Liver (tissue), 8 donors: ENCODE measurements at regions not wholly inside any gene's neighbourhood (a gene's known extent, or its start where the extent isn't known, plus 50 kb on each side); places are given as distances from the start of the nearest gene placed in this dataset.

Experiments used
- DNase-seq: peaks from one replicate; pipeline ENCODE4 v3.0.0-alpha.2; 2017; ENCODE audit warnings: low spot score
- H3K27ac ChIP-seq, 2 donors: one replicate each; pipeline ENCODE4 v1.7.0; 2013; ENCODE audit warnings: inconsistent platforms in 2 of 2, low read length in 2 of 2, control low read depth in 1 of 2, low read depth in 1 of 2, mild to moderate bottlenecking in 1 of 2
- H3K27me3 ChIP-seq, 4 donors: one replicate each; pipeline versions ENCODE4 v1.6.1 to v1.7.0; 2013; ENCODE audit warnings: low read length in 3 of 4, inconsistent platforms in 1 of 4, mild to moderate bottlenecking in 1 of 4, moderate library complexity in 1 of 4; ENCODE audit not compliant: control insufficient read depth in 4 of 4, insufficient read depth in 4 of 4
- H3K36me3 ChIP-seq, 4 donors: one replicate each; pipeline versions ENCODE4 v1.6.1 to v1.7.0; 2013; ENCODE audit warnings: low read length in 3 of 4, mild to moderate bottlenecking in 3 of 4, low read depth in 1 of 4, moderate library complexity in 1 of 4; ENCODE audit not compliant: control insufficient read depth in 4 of 4, insufficient read depth in 3 of 4
- H3K4me1 ChIP-seq, 4 donors: one replicate each; pipeline versions ENCODE4 v1.6.1 to v1.7.0; 2013; ENCODE audit warnings: low read length in 3 of 4, mild to moderate bottlenecking in 3 of 4, moderate library complexity in 1 of 4; ENCODE audit not compliant: control insufficient read depth in 4 of 4, insufficient read depth in 4 of 4
- H3K4me3 ChIP-seq, 3 donors: one replicate each; pipeline versions ENCODE4 v1.6.1 to v1.7.0; 2013; ENCODE audit warnings: low read length in 3 of 3, control low read depth in 1 of 3, low read depth in 1 of 3, mild to moderate bottlenecking in 1 of 3
- H3K9ac ChIP-seq, 2 donors: one replicate each; pipeline ENCODE4 v1.7.0; 2013; ENCODE audit warnings: low read length in 2 of 2, mild to moderate bottlenecking in 2 of 2, moderate library complexity in 2 of 2, control low read depth in 1 of 2, low read depth in 1 of 2
- H3K9me3 ChIP-seq, 4 donors: one replicate each; pipeline versions ENCODE4 v1.6.1 to v1.7.0; 2013; ENCODE audit warnings: low read length in 3 of 4; ENCODE audit not compliant: control insufficient read depth in 4 of 4
- FOXA1 ChIP-seq: IDR thresholded peaks from 2 replicates; pipeline ENCODE4 v1.6.1; 2016; ENCODE audit warnings: antibody characterized with exemption
- GABPA ChIP-seq, 2 donors: IDR thresholded peaks in 1 of 2; conservative IDR thresholded peaks in 1 of 2; 2 replicates each; pipeline ENCODE4 v1.6.1; 2016; ENCODE audit warnings: antibody characterized with exemption in 2 of 2, mild to moderate bottlenecking in 1 of 2, moderate library complexity in 1 of 2
- HNF4A ChIP-seq, 2 donors: conservative IDR thresholded peaks; 2 replicates each; pipeline ENCODE4 v1.6.1; 2016; ENCODE audit warnings: antibody characterized with exemption in 2 of 2, mild to moderate bottlenecking in 2 of 2
- HNF4G ChIP-seq: IDR thresholded peaks from 2 replicates; pipeline ENCODE4 v1.6.1; 2016; ENCODE audit warnings: antibody characterized with exemption
- JUND ChIP-seq, 2 donors: IDR thresholded peaks; 2 replicates each; pipeline ENCODE4 v1.6.1; 2016; ENCODE audit warnings: antibody characterized with exemption in 2 of 2
- RXRA ChIP-seq, 2 donors: IDR thresholded peaks; 2 replicates each; pipeline ENCODE4 v1.6.1; 2017 to 2018; ENCODE audit warnings: antibody characterized with exemption in 2 of 2, mild to moderate bottlenecking in 1 of 2
- TAF1 ChIP-seq: conservative IDR thresholded peaks from 2 replicates; pipeline ENCODE4 v1.6.1; 2016; ENCODE audit warnings: antibody characterized with exemption, mild to moderate bottlenecking
- WGBS: extraction: QIAGEN DNeasy Blood & Tissue Kit; methylation state at CpG from one replicate; pipeline ENCODE4 v1.1.7; 2013; 5-methylcytosine and 5-hydroxymethylcytosine counted together
- TF ChIP-seq, protein P1 (sequence below): IDR thresholded peaks from 2 replicates; pipeline ENCODE4 v1.6.1; 2016; ENCODE audit warnings: antibody characterized with exemption
- TF ChIP-seq, protein P2 (sequence below): IDR thresholded peaks from 2 replicates; pipeline ENCODE4 v1.6.1; 2016; ENCODE audit warnings: antibody characterized with exemption, mild to moderate bottlenecking
- TF ChIP-seq, protein P3 (sequence below): fragments of 150-350 bp; IDR thresholded peaks from 2 replicates; pipeline ENCODE4 v1.5.1; 2017; ENCODE audit warnings: improper control_type of control experiment, low read depth, low read length; ENCODE audit not compliant: missing input control
- TF ChIP-seq, protein P4 (sequence below): IDR thresholded peaks from 2 replicates; pipeline ENCODE4 v1.6.1; 2016; ENCODE audit warnings: antibody characterized with exemption
- donor health status: healthy.
- donor health status: healthy.
- donor health status: healthy.
- donor health status: healthy.
- donor health status: healthy.

DNA sequence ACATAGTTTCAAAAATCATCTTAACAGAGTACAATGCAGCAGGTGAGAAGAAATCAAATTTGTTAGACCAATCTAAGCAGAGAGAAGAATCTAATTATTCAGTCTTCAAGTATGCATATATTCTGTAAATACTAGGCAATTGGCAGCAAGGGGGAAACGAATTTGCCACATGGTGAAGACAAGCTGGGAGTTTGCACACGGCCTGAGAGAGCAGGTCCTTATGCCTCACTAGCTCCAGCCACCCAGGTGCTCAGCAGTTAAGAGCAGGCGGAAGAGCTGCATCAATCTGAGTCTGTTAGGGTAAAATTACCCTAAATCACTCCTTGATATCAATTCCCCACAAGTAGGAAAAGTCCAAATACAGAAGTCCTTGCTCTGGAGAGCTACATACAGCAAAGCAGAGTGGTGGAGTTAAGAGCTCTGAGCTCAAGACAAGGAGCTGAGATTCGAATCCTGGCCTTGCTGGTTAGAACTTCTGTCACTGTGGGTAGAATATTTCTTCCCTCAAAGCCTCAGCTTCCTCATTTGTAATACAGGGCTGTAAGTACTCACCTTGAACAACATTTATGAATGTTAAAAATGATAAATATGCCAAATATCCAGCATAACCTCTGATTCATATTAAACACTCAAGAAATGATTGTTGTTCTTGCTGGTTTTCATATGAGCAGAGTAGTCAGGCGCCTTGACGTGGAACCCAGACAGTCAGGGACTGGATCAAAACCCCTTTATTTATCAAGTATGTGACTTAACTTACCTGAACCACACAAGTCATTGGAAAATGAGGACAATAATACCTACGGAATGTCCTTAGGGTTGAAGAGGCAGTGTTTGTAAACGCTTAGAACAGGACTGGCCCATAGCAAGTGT lies 444.2 kb downstream of the CDH26 start:
- TF ChIP-seq, protein P1, sequence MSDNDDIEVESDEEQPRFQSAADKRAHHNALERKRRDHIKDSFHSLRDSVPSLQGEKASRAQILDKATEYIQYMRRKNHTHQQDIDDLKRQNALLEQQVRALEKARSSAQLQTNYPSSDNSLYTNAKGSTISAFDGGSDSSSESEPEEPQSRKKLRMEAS = no peak
- TF ChIP-seq HNF4A (conservative IDR thresholded peaks at IDR 0.05) (no peak), TAF1 (no peak), HNF4G (no peak), JUND (IDR thresholded peaks at IDR 0.05) (no peak), RXRA (IDR thresholded peaks at IDR 0.05) (no peak), FOXA1 (no peak), GABPA (IDR thresholded peaks at IDR 0.05 in 1 of 2, conservative IDR thresholded peaks at IDR 0.05 in 1 of 2) (no peak)
- TF ChIP-seq, protein P2, sequence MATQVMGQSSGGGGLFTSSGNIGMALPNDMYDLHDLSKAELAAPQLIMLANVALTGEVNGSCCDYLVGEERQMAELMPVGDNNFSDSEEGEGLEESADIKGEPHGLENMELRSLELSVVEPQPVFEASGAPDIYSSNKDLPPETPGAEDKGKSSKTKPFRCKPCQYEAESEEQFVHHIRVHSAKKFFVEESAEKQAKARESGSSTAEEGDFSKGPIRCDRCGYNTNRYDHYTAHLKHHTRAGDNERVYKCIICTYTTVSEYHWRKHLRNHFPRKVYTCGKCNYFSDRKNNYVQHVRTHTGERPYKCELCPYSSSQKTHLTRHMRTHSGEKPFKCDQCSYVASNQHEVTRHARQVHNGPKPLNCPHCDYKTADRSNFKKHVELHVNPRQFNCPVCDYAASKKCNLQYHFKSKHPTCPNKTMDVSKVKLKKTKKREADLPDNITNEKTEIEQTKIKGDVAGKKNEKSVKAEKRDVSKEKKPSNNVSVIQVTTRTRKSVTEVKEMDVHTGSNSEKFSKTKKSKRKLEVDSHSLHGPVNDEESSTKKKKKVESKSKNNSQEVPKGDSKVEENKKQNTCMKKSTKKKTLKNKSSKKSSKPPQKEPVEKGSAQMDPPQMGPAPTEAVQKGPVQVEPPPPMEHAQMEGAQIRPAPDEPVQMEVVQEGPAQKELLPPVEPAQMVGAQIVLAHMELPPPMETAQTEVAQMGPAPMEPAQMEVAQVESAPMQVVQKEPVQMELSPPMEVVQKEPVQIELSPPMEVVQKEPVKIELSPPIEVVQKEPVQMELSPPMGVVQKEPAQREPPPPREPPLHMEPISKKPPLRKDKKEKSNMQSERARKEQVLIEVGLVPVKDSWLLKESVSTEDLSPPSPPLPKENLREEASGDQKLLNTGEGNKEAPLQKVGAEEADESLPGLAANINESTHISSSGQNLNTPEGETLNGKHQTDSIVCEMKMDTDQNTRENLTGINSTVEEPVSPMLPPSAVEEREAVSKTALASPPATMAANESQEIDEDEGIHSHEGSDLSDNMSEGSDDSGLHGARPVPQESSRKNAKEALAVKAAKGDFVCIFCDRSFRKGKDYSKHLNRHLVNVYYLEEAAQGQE = no peak
- TF ChIP-seq, protein P3, sequence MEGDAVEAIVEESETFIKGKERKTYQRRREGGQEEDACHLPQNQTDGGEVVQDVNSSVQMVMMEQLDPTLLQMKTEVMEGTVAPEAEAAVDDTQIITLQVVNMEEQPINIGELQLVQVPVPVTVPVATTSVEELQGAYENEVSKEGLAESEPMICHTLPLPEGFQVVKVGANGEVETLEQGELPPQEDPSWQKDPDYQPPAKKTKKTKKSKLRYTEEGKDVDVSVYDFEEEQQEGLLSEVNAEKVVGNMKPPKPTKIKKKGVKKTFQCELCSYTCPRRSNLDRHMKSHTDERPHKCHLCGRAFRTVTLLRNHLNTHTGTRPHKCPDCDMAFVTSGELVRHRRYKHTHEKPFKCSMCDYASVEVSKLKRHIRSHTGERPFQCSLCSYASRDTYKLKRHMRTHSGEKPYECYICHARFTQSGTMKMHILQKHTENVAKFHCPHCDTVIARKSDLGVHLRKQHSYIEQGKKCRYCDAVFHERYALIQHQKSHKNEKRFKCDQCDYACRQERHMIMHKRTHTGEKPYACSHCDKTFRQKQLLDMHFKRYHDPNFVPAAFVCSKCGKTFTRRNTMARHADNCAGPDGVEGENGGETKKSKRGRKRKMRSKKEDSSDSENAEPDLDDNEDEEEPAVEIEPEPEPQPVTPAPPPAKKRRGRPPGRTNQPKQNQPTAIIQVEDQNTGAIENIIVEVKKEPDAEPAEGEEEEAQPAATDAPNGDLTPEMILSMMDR = no peak
- TF ChIP-seq, protein P4, sequence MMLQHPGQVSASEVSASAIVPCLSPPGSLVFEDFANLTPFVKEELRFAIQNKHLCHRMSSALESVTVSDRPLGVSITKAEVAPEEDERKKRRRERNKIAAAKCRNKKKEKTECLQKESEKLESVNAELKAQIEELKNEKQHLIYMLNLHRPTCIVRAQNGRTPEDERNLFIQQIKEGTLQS = no peak
- H3K27me3 ChIP-seq = peaks cover 0 to 4% (median 2%) of the 10 kb centered on the region in 4 donors
- WGBS = 61% methylated on average over 8 of the region's 8 CpGs
- no peaks in the 10 kb centered on the region for H3K9me3 ChIP-seq
- H3K4me3 ChIP-seq = no peak overlapping the region
- H3K4me1 ChIP-seq = no peaks in the 10 kb centered on the region
- no peak overlapping the region for H3K9ac ChIP-seq
- no peaks in the 10 kb centered on the region for H3K36me3 ChIP-seq
- DNase-seq = no peak
- H3K27ac ChIP-seq = no peak overlapping the region

DNA sequence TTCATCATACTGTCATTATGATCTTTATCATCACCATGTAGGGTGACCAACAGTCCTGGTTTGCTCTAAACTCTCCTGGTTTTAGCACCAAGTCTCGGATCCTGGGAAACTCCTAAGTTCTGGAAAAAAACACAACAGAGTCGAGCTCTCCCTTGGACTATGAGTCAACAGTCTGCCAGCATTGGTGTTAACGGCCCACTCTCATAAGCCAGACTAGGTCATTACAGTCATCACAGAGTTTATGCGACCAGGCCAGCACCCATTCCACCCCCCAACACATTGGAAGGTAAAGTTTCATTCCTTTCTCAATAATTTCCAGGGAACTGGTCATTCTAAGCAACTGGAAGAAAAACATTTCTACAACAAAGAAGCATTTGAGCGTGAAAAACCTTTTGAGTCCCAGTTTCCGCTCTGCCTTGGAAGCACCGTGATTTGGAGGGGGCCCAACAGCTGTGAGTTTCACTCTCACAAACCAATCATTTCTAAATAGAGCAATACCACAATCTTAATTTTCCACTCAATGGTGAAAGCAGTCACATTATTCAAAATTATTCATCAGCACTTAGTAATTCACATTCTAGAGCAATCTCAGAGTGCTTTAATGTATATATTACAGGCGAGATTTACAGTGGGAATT lies 445.0 kb downstream of the CDH26 start:
- TF ChIP-seq HNF4A (conservative IDR thresholded peaks at IDR 0.05) = no peak
- Histone ChIP-seq H3K4me1 (no peaks in the 10 kb centered on the region), H3K36me3 (no peaks in the 10 kb centered on the region), H3K27me3 (peaks cover 0 to 4% (median 2%) of the 10 kb centered on the region in 4 donors), H3K9me3 (no peaks in the 10 kb centered on the region), H3K27ac (no peak overlapping the region), H3K4me3 (no peak overlapping the region), H3K9ac (no peak overlapping the region)
- DNase-seq = no peak
- WGBS = 74% methylated on average over 8 of the region's 8 CpGs
